ENCODE measurements at regions not wholly inside any gene's neighbourhood (a gene's known extent, or its start where the extent isn't known, plus 50 kb on each side); places are given as distances from the start of the nearest gene placed in this dataset.

DNA sequence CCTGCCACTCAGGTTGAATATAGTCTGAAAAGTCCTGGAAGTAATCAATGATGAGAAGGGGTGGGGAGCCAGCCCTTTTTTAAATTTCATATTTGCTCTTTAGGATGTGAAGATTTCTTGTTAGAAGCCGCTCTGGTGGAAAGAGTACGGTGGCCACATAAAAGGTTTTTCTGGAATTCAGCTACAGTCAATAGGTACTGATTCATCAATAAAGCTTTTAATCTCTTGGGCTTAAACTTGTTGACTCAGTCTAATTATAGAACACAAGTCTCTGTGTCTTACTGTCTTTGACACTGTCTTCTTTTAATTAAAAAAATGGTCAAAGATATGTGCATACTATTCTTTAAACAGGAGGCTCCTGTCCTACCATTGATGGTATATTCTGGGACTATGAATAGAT, 99.9 kb upstream of the TP63 start:
- Histone ChIP-seq H3K9ac (ENCODE audit: extremely low read depth, low read length, poor library complexity, severe bottlenecking) (no peak overlapping the region), H3K27me3 (ENCODE audit: control insufficient read depth, insufficient read depth, low read length, poor library complexity, severe bottlenecking) (no peaks in the 10 kb centered on the region), H3K9me3 (ENCODE audit: control insufficient read depth, low read length) (no peaks in the 10 kb centered on the region), H3K4me1 (ENCODE audit: control insufficient read depth, insufficient read depth, low read length) (no peaks in the 10 kb centered on the region), H3K36me3 (ENCODE audit: control insufficient read depth, insufficient read depth, low read length) (no peaks in the 10 kb centered on the region), H3K4me3 (ENCODE audit: low read length) (no peak overlapping the region), H3K27ac (ENCODE audit: low read depth, low read length) (no peak overlapping the region)
- WGBS, 2 experiments (ENCODE audit: insufficient coverage in 1 of 2, insufficient read length in 1 of 2) = 86 to 89% methylated on average over 2 of the region's 2 CpGs
- Mint-ChIP-seq H3K4me1 (no peaks in the 10 kb centered on the region), H3K4me3 (no peak overlapping the region), H3K27me3 (ENCODE audit: insufficient read depth) (no peaks in the 10 kb centered on the region), H3K9me3 (no peaks in the 10 kb centered on the region), H3K36me3 (ENCODE audit: low read depth) (no peaks in the 10 kb centered on the region), H3K27ac (no peak overlapping the region)
- DNase-seq = no peak
- TF ChIP-seq, protein P1, sequence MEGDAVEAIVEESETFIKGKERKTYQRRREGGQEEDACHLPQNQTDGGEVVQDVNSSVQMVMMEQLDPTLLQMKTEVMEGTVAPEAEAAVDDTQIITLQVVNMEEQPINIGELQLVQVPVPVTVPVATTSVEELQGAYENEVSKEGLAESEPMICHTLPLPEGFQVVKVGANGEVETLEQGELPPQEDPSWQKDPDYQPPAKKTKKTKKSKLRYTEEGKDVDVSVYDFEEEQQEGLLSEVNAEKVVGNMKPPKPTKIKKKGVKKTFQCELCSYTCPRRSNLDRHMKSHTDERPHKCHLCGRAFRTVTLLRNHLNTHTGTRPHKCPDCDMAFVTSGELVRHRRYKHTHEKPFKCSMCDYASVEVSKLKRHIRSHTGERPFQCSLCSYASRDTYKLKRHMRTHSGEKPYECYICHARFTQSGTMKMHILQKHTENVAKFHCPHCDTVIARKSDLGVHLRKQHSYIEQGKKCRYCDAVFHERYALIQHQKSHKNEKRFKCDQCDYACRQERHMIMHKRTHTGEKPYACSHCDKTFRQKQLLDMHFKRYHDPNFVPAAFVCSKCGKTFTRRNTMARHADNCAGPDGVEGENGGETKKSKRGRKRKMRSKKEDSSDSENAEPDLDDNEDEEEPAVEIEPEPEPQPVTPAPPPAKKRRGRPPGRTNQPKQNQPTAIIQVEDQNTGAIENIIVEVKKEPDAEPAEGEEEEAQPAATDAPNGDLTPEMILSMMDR (conservative IDR thresholded peaks at IDR 0.05) = no peak

DNA sequence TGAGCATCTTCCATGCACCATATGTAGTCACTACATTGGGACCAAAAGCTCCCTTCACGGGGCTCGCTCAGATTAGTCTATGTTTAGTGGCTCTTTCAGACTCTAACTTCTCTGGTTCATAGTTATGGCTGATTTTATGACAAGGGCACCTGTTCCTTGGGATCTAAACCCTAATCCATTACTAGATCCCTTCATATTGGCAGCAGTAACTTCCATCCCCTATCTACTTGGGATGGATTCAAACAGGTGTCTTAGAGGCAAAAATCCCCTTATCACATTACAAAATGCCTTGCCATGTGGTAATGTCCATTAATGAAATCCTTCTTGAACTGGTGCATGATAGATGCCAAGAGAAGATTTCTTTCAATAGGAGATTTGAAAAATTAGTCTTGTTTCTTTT, 96.7 kb upstream of the TP63 start:
- no peaks in the 10 kb centered on the region for H3K9me3 Mint-ChIP-seq
- no peak overlapping the region for H3K4me3 Mint-ChIP-seq

DNA sequence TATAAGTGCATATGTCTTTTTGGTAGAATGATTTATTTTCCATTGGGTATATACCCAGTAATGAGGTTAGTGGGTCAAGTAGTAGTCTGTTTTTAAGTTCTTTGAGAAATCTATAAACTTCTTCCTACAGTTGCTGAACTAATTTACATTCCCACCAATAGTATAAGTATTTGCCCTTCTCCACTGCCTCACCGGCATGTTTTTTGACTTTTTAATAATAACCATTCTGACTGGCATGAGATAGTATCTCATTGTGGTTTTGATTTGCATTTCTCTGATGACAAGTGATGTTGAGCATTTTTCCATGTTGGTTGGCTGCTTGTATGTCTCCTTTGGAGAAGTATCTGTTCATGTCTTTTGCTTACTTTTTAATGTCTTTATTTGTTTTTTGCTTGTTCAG, 94.1 kb upstream of the TP63 start:
- no peaks in the 10 kb centered on the region for H3K4me1 ChIP-seq (ENCODE audit: control insufficient read depth, insufficient read depth, low read length)
- H3K9ac ChIP-seq (ENCODE audit: extremely low read depth, low read length, poor library complexity, severe bottlenecking) = no peak overlapping the region
- Mint-ChIP-seq H3K4me1 (peaks cover 10% of the 10 kb centered on the region), H3K9me3 (no peaks in the 10 kb centered on the region), H3K27ac (no peak overlapping the region), H3K4me3 (no peak overlapping the region), H3K27me3 (ENCODE audit: insufficient read depth) (no peaks in the 10 kb centered on the region), H3K36me3 (ENCODE audit: low read depth) (no peaks in the 10 kb centered on the region)
- no peak overlapping the region for H3K4me3 ChIP-seq (ENCODE audit: low read length)
- WGBS, 2 experiments (ENCODE audit: insufficient coverage in 1 of 2, insufficient read length in 1 of 2) = 94% methylated on average over 1 of the region's 1 CpG; no CpG with 5 or more reads in 1 of the 2 experiments
- H3K36me3 ChIP-seq (ENCODE audit: control insufficient read depth, insufficient read depth, low read length) = no peaks in the 10 kb centered on the region
- no peaks in the 10 kb centered on the region for H3K27me3 ChIP-seq (ENCODE audit: control insufficient read depth, insufficient read depth, low read length, poor library complexity, severe bottlenecking)
- DNase-seq = no peak
- H3K27ac ChIP-seq (ENCODE audit: low read depth, low read length) = no peak overlapping the region
- TF ChIP-seq, protein P1 (conservative IDR thresholded peaks at IDR 0.05) = no peak
- no peaks in the 10 kb centered on the region for H3K9me3 ChIP-seq (ENCODE audit: control insufficient read depth, low read length)

More for the DNA sequence above, 96.7 kb upstream of the TP63 start:
- no peak overlapping the region for H3K9ac ChIP-seq (ENCODE audit: extremely low read depth, low read length, poor library complexity, severe bottlenecking)
- no peaks in the 10 kb centered on the region for H3K9me3 ChIP-seq (ENCODE audit: control insufficient read depth, low read length)
- Mint-ChIP-seq H3K27me3 (ENCODE audit: insufficient read depth) (no peaks in the 10 kb centered on the region), H3K27ac (no peak overlapping the region), H3K4me1 (peaks cover under 1% of the 10 kb centered on the region), H3K36me3 (ENCODE audit: low read depth) (no peaks in the 10 kb centered on the region)
- no peak overlapping the region for H3K4me3 ChIP-seq (ENCODE audit: low read length)
- TF ChIP-seq, protein P1 (conservative IDR thresholded peaks at IDR 0.05) = no peak
- no peak for DNase-seq
- WGBS, 2 experiments (ENCODE audit: insufficient coverage in 1 of 2, insufficient read length in 1 of 2) = 97 to 100% methylated on average over 2 of the region's 2 CpGs
- no peaks in the 10 kb centered on the region for H3K4me1 ChIP-seq (ENCODE audit: control insufficient read depth, insufficient read depth, low read length)
- no peaks in the 10 kb centered on the region for H3K27me3 ChIP-seq (ENCODE audit: control insufficient read depth, insufficient read depth, low read length, poor library complexity, severe bottlenecking)
- H3K27ac ChIP-seq (ENCODE audit: low read depth, low read length) = no peak overlapping the region
- H3K36me3 ChIP-seq (ENCODE audit: control insufficient read depth, insufficient read depth, low read length) = no peaks in the 10 kb centered on the region

Data from endodermal cell (in vitro differentiated cells).